ENCODE measurements at regions not wholly inside any gene's neighbourhood (a gene's known extent, or its start where the extent isn't known, plus 50 kb on each side); places are given as distances from the start of the nearest gene placed in this dataset.

DNA sequence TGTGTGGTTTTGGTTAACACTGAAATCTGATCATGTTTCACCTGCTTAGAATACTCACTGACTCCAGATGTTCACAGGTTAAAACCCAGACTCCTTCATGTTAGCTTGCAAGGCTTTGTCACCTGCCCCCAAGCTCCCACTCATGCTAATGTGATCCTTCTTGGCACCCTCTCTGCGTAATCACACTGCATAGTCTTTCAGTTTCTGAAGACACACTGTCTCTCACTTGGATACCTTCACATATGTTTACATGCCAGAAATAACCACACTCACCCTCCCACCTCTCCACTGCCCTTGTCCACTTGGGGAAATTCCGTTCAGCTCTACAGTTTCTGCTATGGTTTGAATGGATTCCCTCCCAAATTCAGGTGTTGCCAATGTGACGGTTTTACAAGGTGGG lies 234.7 kb upstream of the SASH1 start:
- H3K27ac ChIP-seq (ENCODE audit: low read length) = no peak overlapping the region
- no peak overlapping the region for H3K27ac Mint-ChIP-seq
- no peak for ATAC-seq
- H3K4me1 Mint-ChIP-seq = no peaks in the 10 kb centered on the region
- TF ChIP-seq, protein P1, sequence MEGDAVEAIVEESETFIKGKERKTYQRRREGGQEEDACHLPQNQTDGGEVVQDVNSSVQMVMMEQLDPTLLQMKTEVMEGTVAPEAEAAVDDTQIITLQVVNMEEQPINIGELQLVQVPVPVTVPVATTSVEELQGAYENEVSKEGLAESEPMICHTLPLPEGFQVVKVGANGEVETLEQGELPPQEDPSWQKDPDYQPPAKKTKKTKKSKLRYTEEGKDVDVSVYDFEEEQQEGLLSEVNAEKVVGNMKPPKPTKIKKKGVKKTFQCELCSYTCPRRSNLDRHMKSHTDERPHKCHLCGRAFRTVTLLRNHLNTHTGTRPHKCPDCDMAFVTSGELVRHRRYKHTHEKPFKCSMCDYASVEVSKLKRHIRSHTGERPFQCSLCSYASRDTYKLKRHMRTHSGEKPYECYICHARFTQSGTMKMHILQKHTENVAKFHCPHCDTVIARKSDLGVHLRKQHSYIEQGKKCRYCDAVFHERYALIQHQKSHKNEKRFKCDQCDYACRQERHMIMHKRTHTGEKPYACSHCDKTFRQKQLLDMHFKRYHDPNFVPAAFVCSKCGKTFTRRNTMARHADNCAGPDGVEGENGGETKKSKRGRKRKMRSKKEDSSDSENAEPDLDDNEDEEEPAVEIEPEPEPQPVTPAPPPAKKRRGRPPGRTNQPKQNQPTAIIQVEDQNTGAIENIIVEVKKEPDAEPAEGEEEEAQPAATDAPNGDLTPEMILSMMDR (IDR thresholded peaks at IDR 0.05) = no peak
- no peaks in the 10 kb centered on the region for H3K27me3 ChIP-seq (ENCODE audit: control insufficient read depth, insufficient read depth, low read length)
- no peaks in the 10 kb centered on the region for H3K4me1 ChIP-seq (ENCODE audit: control insufficient read depth, insufficient read depth, low read length)
- H3K9me3 ChIP-seq (ENCODE audit: control insufficient read depth, insufficient read depth, low read length) = no peaks in the 10 kb centered on the region
- intact Hi-C loops (cut with micrococcal nuclease) = no loop called here
- peaks cover 3 to 8% of the 10 kb centered on the region in 2 donors for H3K9me3 Mint-ChIP-seq
- no peaks in the 10 kb centered on the region for H3K36me3 Mint-ChIP-seq
- no peak overlapping the region for H3K4me3 Mint-ChIP-seq
- H3K27me3 Mint-ChIP-seq (ENCODE audit: low read depth in 2 of 2) = peaks cover 0 to 3% of the 10 kb centered on the region in 2 donors
- no peak overlapping the region for H3K4me3 ChIP-seq (ENCODE audit: low read length)
- WGBS (ENCODE audit: insufficient coverage) = 74% methylated on average over 3 of the region's 3 CpGs
- no peak for DNase-seq
- H3K36me3 ChIP-seq (ENCODE audit: control insufficient read depth, insufficient read depth, low read length) = no peaks in the 10 kb centered on the region

DNA sequence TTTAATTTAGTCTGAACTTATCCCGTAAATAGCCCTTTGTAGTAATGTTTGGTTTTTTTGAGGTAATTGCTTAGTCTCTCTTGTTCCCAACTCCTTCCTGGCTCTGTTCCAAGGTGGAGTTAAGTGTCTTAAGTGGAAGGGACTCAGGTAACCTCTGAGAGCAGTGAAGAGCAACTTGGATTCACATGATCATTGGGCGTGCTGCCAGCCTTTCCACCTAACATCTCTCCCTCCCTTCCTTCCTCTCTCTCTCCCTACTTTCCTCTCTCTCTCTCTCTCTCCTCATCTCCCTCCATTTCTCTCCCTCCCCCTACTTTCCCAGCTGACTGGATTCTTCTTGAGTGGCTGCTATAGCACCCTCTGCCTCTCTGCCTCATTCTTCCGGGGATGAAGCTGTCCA lies 232.9 kb upstream of the SASH1 start:
- DNase-seq = no peak
- no peak for ATAC-seq
- H3K27ac ChIP-seq (ENCODE audit: low read length) = no peak overlapping the region
- intact Hi-C loops (cut with micrococcal nuclease) = no loop called here
- H3K36me3 ChIP-seq (ENCODE audit: control insufficient read depth, insufficient read depth, low read length) = no peaks in the 10 kb centered on the region
- TF ChIP-seq, protein P1 (IDR thresholded peaks at IDR 0.05) = no peak
- H3K4me3 ChIP-seq (ENCODE audit: low read length) = no peak overlapping the region
- Mint-ChIP-seq H3K4me3 (no peak overlapping the region), H3K4me1 (no peaks in the 10 kb centered on the region), H3K27ac (no peak overlapping the region), H3K9me3 (peaks cover 3 to 8% of the 10 kb centered on the region in 2 donors), H3K27me3 (ENCODE audit: low read depth in 2 of 2) (peaks cover 0 to 3% of the 10 kb centered on the region in 2 donors), H3K36me3 (no peaks in the 10 kb centered on the region)
- 89% methylated on average over 3 of the region's 3 CpGs for WGBS (ENCODE audit: insufficient coverage)
- no peaks in the 10 kb centered on the region for H3K9me3 ChIP-seq (ENCODE audit: control insufficient read depth, insufficient read depth, low read length)
- no peaks in the 10 kb centered on the region for H3K4me1 ChIP-seq (ENCODE audit: control insufficient read depth, insufficient read depth, low read length)
- H3K27me3 ChIP-seq (ENCODE audit: control insufficient read depth, insufficient read depth, low read length) = no peaks in the 10 kb centered on the region

DNA sequence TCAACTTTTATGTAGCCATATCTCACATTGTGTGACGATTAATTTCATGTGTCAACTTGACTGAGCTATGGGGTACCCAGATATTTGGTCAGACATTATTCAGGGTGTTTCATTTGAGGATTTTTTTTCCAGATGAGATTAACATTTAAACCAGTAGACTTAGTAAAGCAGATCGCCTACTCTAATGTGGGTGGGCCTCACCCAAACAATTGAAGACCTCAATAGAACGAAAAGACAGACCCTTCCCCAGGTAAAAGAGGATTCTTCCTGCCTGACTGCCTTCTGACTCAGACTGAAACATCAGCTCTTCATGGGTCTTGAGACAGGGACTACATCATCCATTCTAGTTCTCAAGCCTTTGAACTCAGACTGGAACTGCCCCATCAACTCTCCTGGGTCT lies 231.7 kb upstream of the SASH1 start:
- peaks cover 3 to 8% of the 10 kb centered on the region in 2 donors for H3K9me3 Mint-ChIP-seq
- Histone ChIP-seq H3K27me3 (ENCODE audit: control insufficient read depth, insufficient read depth, low read length) (no peaks in the 10 kb centered on the region), H3K27ac (ENCODE audit: low read length) (no peak overlapping the region), H3K9me3 (ENCODE audit: control insufficient read depth, insufficient read depth, low read length) (no peaks in the 10 kb centered on the region), H3K36me3 (ENCODE audit: control insufficient read depth, insufficient read depth, low read length) (no peaks in the 10 kb centered on the region), H3K4me3 (ENCODE audit: low read length) (no peak overlapping the region), H3K4me1 (ENCODE audit: control insufficient read depth, insufficient read depth, low read length) (no peaks in the 10 kb centered on the region)
- intact Hi-C loops (cut with micrococcal nuclease) = no loop called here
- WGBS (ENCODE audit: insufficient coverage) = 71% methylated on average over 3 of the region's 3 CpGs
- DNase-seq (no peak), ATAC-seq (no peak)
- TF ChIP-seq, protein P1 (IDR thresholded peaks at IDR 0.05) = no peak
- no peak overlapping the region for H3K27ac Mint-ChIP-seq
- H3K4me3 Mint-ChIP-seq = no peak overlapping the region
- H3K4me1 Mint-ChIP-seq = no peaks in the 10 kb centered on the region
- H3K27me3 Mint-ChIP-seq (ENCODE audit: low read depth in 2 of 2) = peaks cover 0 to 3% of the 10 kb centered on the region in 2 donors
- no peaks in the 10 kb centered on the region for H3K36me3 Mint-ChIP-seq

DNA sequence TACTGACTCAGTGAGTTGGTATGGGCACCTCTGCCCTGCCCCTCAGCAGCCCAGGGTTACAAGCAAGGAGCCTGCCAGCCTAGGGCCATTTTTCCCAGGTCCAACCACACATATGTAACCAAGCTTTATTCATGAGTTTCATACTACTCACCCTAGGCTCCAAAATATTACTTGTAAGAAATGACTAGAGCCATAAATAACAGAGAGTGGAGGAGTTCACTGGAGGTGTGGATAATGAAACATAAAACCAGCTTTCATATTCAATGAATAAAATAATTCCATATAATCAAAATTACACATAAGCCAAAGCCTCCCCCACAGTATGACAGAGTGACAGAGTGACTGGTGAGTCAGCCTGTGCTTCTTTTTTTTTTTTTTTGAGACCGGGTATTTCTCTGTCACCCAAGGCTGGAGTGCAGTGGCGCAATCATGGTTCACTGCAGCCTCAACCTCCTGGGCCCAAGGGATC lies 229.8 kb upstream of the SASH1 start:
- Histone ChIP-seq H3K27ac (ENCODE audit: low read length) (no peak overlapping the region), H3K4me1 (ENCODE audit: control insufficient read depth, insufficient read depth, low read length) (no peaks in the 10 kb centered on the region), H3K9me3 (ENCODE audit: control insufficient read depth, insufficient read depth, low read length) (no peaks in the 10 kb centered on the region), H3K4me3 (ENCODE audit: low read length) (no peak overlapping the region), H3K27me3 (ENCODE audit: control insufficient read depth, insufficient read depth, low read length) (no peaks in the 10 kb centered on the region), H3K36me3 (ENCODE audit: control insufficient read depth, insufficient read depth, low read length) (no peaks in the 10 kb centered on the region)
- no peaks in the 10 kb centered on the region for H3K4me1 Mint-ChIP-seq
- DNase-seq (no peak), ATAC-seq (no peak)
- H3K4me3 Mint-ChIP-seq = no peak overlapping the region
- intact Hi-C loops (cut with micrococcal nuclease) = no loop called here
- peaks cover 0 to 5% of the 10 kb centered on the region in 2 donors for H3K9me3 Mint-ChIP-seq
- H3K27ac Mint-ChIP-seq = no peak overlapping the region
- no peaks in the 10 kb centered on the region for H3K27me3 Mint-ChIP-seq (ENCODE audit: low read depth in 2 of 2)
- TF ChIP-seq, protein P1 (IDR thresholded peaks at IDR 0.05) = no peak
- WGBS (ENCODE audit: insufficient coverage) = 89% methylated on average over 2 of the region's 2 CpGs
- no peaks in the 10 kb centered on the region for H3K36me3 Mint-ChIP-seq
